ENCODE measurements at regions not wholly inside any gene's neighbourhood (a gene's known extent, or its start where the extent isn't known, plus 50 kb on each side); places are given as distances from the start of the nearest gene placed in this dataset.
"Not testable (repeated sequence)": the region's sequence is repeated elsewhere in the genome, so short reads cannot be mapped to it uniquely, and the experiment has no call there.

- TF ChIP-seq CTCF (IDR thresholded peaks at IDR 0.05); ZFX (IDR thresholded peaks at IDR 0.05; ENCODE audit: borderline replicate concordance): not testable (repeated sequence)
Measured at GRCh38 chr18:976393-977128, 71.9 kb downstream of the ADCYAP1 start.

All from 22Rv1 (cell line).